ENCODE measurements at regions not wholly inside any gene's neighbourhood (a gene's known extent, or its start where the extent isn't known, plus 50 kb on each side); places are given as distances from the start of the nearest gene placed in this dataset.

GRCh38 chr1:204756811-204757210 lies 71.3 kb upstream of the LRRN2 start:
- ATAC-seq (replicated peaks in 1 of 4) = no peak
- ChIA-PET POLR2A (no interaction called here), CTCF (no interaction called here)
- no peaks in the 10 kb centered on the region for H3K9me3 ChIP-seq
- no peak overlapping the region for H3K4me3 Mint-ChIP-seq
- H3K27me3 Mint-ChIP-seq = peaks cover 12 to 14% of the 10 kb centered on the region in 2 donors
- no peak for DNase-seq
- no peaks in the 10 kb centered on the region for H3K36me3 Mint-ChIP-seq
- no peak overlapping the region for H3K27ac Mint-ChIP-seq
- H3K36me3 ChIP-seq (ENCODE audit: control insufficient read depth in 2 of 2, extremely low read depth in 1 of 2, insufficient read depth in 1 of 2, low read length in 1 of 2) = no peaks in the 10 kb centered on the region
- peaks cover 0 to 6% of the 10 kb centered on the region in 2 experiments for H3K27me3 ChIP-seq (replicated peaks in 1 of 2; ENCODE audit: control insufficient read depth in 2 of 2, extremely low read depth in 1 of 2, insufficient read depth in 2 of 2, low read length in 1 of 2)
- WGBS (ENCODE audit: insufficient coverage) = 63% methylated on average over 1 of the region's 1 CpG
- no peaks in the 10 kb centered on the region for H3K4me1 ChIP-seq (ENCODE audit: control insufficient read depth in 1 of 2, extremely low read depth in 1 of 2, insufficient read depth in 2 of 2, low read length in 2 of 2)
- no peaks in the 10 kb centered on the region for H3K9me3 Mint-ChIP-seq
- H3K4me3 ChIP-seq (ENCODE audit: control insufficient read depth in 1 of 2, extremely low read depth in 1 of 2, low read length in 1 of 2) = no peak overlapping the region
- H3K27ac ChIP-seq (ENCODE audit: low read length) = no peak overlapping the region
- no peaks in the 10 kb centered on the region for H3K4me1 Mint-ChIP-seq

- H3K27ac Mint-ChIP-seq = no peak overlapping the region
- DNase-seq (no peak), ATAC-seq (replicated peaks in 1 of 4) (no peak)
- ChIA-PET POLR2A (no interaction called here), CTCF (no interaction called here)
- no peak overlapping the region for H3K4me3 Mint-ChIP-seq
- H3K27me3 ChIP-seq (replicated peaks in 1 of 2; ENCODE audit: control insufficient read depth in 2 of 2, extremely low read depth in 1 of 2, insufficient read depth in 2 of 2, low read length in 1 of 2) = peaks cover 0 to 12% of the 10 kb centered on the region in 2 experiments
- H3K9me3 Mint-ChIP-seq = peaks cover 0 to 7% (median 0%) of the 10 kb centered on the region in 3 donors
- peaks cover 5 to 10% of the 10 kb centered on the region in 2 donors for H3K27me3 Mint-ChIP-seq
- no peaks in the 10 kb centered on the region for H3K36me3 ChIP-seq (ENCODE audit: control insufficient read depth in 2 of 2, extremely low read depth in 1 of 2, insufficient read depth in 1 of 2, low read length in 1 of 2)
- H3K27ac ChIP-seq (ENCODE audit: low read length) = no peak overlapping the region
- no peak overlapping the region for H3K4me3 ChIP-seq (ENCODE audit: control insufficient read depth in 1 of 2, extremely low read depth in 1 of 2, low read length in 1 of 2)
- H3K4me1 Mint-ChIP-seq = peaks cover 3 to 4% (median 4%) of the 10 kb centered on the region in 3 donors
- H3K9me3 ChIP-seq = no peaks in the 10 kb centered on the region
- peaks cover 0 to 3% of the 10 kb centered on the region in 2 experiments for H3K4me1 ChIP-seq (ENCODE audit: control insufficient read depth in 1 of 2, extremely low read depth in 1 of 2, insufficient read depth in 2 of 2, low read length in 2 of 2)
- WGBS (ENCODE audit: insufficient coverage) = 63% methylated on average over 1 of the region's 2 CpGs
- no peaks in the 10 kb centered on the region for H3K36me3 Mint-ChIP-seq
Observed at GRCh38 chr1:204758601-204759000, 73.1 kb upstream of the LRRN2 start.

DNA sequence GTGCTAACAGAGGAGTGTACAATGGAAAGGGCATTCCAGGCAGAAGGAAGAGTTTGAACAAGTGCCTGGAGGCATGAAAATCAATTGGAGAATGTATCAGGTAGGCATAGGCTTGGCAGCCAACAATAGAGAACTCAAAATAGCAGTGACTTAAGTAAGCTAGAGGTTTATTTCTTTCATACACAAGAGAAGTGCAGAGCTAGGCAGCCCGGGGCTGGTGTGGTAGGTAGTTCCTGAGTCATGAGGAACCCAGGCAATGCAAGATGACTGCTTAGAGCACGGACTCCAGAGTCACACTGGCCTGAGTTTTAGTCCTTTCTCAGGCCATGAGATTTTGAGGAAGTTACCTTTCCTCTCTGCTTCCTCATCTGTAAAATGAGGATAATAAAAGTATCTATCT lies 74.8 kb upstream of the LRRN2 start:
- DNase-seq (no peak), ATAC-seq (replicated peaks in 1 of 4) (no peak)
- Mint-ChIP-seq H3K36me3 (no peaks in the 10 kb centered on the region), H3K27me3 (peaks cover 0 to 7% of the 10 kb centered on the region in 2 donors), H3K4me3 (no peak overlapping the region), H3K9me3 (peaks cover 0 to 7% (median 0%) of the 10 kb centered on the region in 3 donors), H3K27ac (no peak overlapping the region), H3K4me1 (peaks cover 7 to 8% (median 7%) of the 10 kb centered on the region in 3 donors)
- no peak overlapping the region for H3K4me3 ChIP-seq (ENCODE audit: control insufficient read depth in 1 of 2, extremely low read depth in 1 of 2, low read length in 1 of 2)
- CTCF ChIA-PET = no interaction called here
- H3K4me1 ChIP-seq (ENCODE audit: control insufficient read depth in 1 of 2, extremely low read depth in 1 of 2, insufficient read depth in 2 of 2, low read length in 2 of 2) = peaks cover 2 to 10% of the 10 kb centered on the region in 2 experiments
- no peaks in the 10 kb centered on the region for H3K36me3 ChIP-seq (ENCODE audit: control insufficient read depth in 2 of 2, extremely low read depth in 1 of 2, insufficient read depth in 1 of 2, low read length in 1 of 2)
- no CpG with 5 or more reads among the region's 2 CpGs for WGBS (ENCODE audit: insufficient coverage)
- H3K27me3 ChIP-seq (replicated peaks in 1 of 2; ENCODE audit: control insufficient read depth in 2 of 2, extremely low read depth in 1 of 2, insufficient read depth in 2 of 2, low read length in 1 of 2) = peaks cover 0 to 20% of the 10 kb centered on the region in 2 experiments
- no peak overlapping the region for H3K27ac ChIP-seq (ENCODE audit: low read length)
- POLR2A ChIA-PET = no interaction called here
- no peaks in the 10 kb centered on the region for H3K9me3 ChIP-seq

DNA sequence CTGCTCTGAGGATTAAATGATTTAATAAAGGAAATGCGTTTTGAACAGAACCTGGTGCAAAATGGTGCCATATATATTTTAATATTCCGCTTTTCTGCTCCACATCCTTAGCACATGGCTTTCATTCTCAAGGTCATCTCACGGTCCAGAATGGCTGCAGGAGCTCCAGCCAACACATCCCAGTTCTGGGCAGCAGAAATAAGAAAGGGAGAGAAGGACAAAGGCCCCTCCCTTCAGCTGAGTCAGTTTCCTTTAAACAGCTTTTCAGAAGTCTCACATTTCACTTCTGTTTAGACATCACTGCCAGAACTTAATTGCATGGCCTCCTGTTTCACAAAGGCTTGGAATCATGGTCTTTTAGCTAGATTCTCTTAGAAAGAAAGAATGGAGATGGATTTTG lies 75.2 kb upstream of the LRRN2 start:
- POLR2A ChIA-PET = no interaction called here
- no peak overlapping the region for H3K4me3 ChIP-seq (ENCODE audit: control insufficient read depth in 1 of 2, extremely low read depth in 1 of 2, low read length in 1 of 2)
- Mint-ChIP-seq H3K27ac (no peak overlapping the region), H3K9me3 (peaks cover 0 to 7% (median 0%) of the 10 kb centered on the region in 3 donors), H3K4me1 (peaks cover 7 to 8% (median 7%) of the 10 kb centered on the region in 3 donors), H3K27me3 (peaks cover 0 to 11% of the 10 kb centered on the region in 2 donors), H3K4me3 (no peak overlapping the region), H3K36me3 (no peaks in the 10 kb centered on the region)
- CTCF ChIA-PET = no interaction called here
- H3K36me3 ChIP-seq (ENCODE audit: control insufficient read depth in 2 of 2, extremely low read depth in 1 of 2, insufficient read depth in 1 of 2, low read length in 1 of 2) = no peaks in the 10 kb centered on the region
- no CpG with 5 or more reads among the region's 3 CpGs for WGBS (ENCODE audit: insufficient coverage)
- no peaks in the 10 kb centered on the region for H3K9me3 ChIP-seq
- no peak overlapping the region for H3K27ac ChIP-seq (ENCODE audit: low read length)
- peaks cover 0 to 20% of the 10 kb centered on the region in 2 experiments for H3K27me3 ChIP-seq (replicated peaks in 1 of 2; ENCODE audit: control insufficient read depth in 2 of 2, extremely low read depth in 1 of 2, insufficient read depth in 2 of 2, low read length in 1 of 2)
- ATAC-seq (replicated peaks in 1 of 4) (no peak), DNase-seq (no peak)
- H3K4me1 ChIP-seq (ENCODE audit: control insufficient read depth in 1 of 2, extremely low read depth in 1 of 2, insufficient read depth in 2 of 2, low read length in 2 of 2) = peaks cover 2 to 10% of the 10 kb centered on the region in 2 experiments

- no peaks in the 10 kb centered on the region for H3K36me3 Mint-ChIP-seq
- 21% methylated on average over 12 of the region's 18 CpGs for WGBS (ENCODE audit: insufficient coverage)
- H3K36me3 ChIP-seq (ENCODE audit: control insufficient read depth in 2 of 2, extremely low read depth in 1 of 2, insufficient read depth in 1 of 2, low read length in 1 of 2) = no peaks in the 10 kb centered on the region
- ChIA-PET POLR2A (no interaction called here), CTCF (interaction anchor here (0.6 to 1.9 kb wide), 21 partner anchors 8 to 319 kb away, joined by 3 to 13 read pairs (median 3); no protein-coding TSS in a partner anchor)
- H3K27ac Mint-ChIP-seq = no peak overlapping the region
- peaks cover 7 to 28% of the 10 kb centered on the region in 2 donors for H3K27me3 Mint-ChIP-seq
- H3K27me3 ChIP-seq (replicated peaks in 1 of 2; ENCODE audit: control insufficient read depth in 2 of 2, extremely low read depth in 1 of 2, insufficient read depth in 2 of 2, low read length in 1 of 2) = peaks cover 0 to 23% of the 10 kb centered on the region in 2 experiments
- no peak overlapping the region for H3K4me3 ChIP-seq (ENCODE audit: control insufficient read depth in 1 of 2, extremely low read depth in 1 of 2, low read length in 1 of 2)
- no peak overlapping the region for H3K27ac ChIP-seq (ENCODE audit: low read length)
- H3K4me1 ChIP-seq (ENCODE audit: control insufficient read depth in 1 of 2, extremely low read depth in 1 of 2, insufficient read depth in 2 of 2, low read length in 2 of 2) = peaks cover 2 to 10% of the 10 kb centered on the region in 2 experiments
- ATAC-seq (replicated peaks in 1 of 4) = peak; percentile 88 to 95 (median 92)
- H3K4me3 Mint-ChIP-seq = peak overlapping the region; percentile 1 to 59 (median 18)
- H3K9me3 ChIP-seq = no peaks in the 10 kb centered on the region
- H3K9me3 Mint-ChIP-seq = peaks cover 0 to 7% (median 0%) of the 10 kb centered on the region in 3 donors
- DNase-seq = peak; percentile 34 to 76 (median 60)
- H3K4me1 Mint-ChIP-seq = peaks cover 7 to 8% (median 7%) of the 10 kb centered on the region in 3 donors
Observed at GRCh38 chr1:204763773-204764427, 78.4 kb upstream of the LRRN2 start.

DNA sequence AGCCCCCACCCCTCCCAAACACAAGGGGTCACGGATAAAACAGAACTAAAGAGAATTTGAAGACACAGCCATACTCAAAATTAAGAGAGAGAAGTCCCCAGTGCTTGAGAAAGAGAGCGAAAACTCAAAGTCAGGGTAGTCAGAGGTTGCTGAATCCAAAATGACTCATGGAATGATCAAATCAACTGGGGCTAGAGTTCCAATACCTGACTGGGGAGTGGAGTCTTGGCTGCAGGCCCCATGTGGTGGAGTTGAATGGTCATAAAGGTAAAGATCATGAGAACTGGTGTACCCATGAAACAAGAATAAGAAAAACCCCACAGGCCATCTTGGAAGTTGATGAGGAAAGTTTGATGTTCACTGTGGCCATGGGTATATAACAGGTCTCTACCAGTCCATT lies 84.5 kb upstream of the LRRN2 start:
- 100% methylated on average over 1 of the region's 2 CpGs for WGBS (ENCODE audit: insufficient coverage)
- Mint-ChIP-seq H3K4me1 (no peaks in the 10 kb centered on the region), H3K27me3 (peaks cover 7 to 44% of the 10 kb centered on the region in 2 donors), H3K27ac (no peak overlapping the region), H3K36me3 (no peaks in the 10 kb centered on the region), H3K4me3 (no peak overlapping the region), H3K9me3 (no peaks in the 10 kb centered on the region)
- no peak for ATAC-seq (replicated peaks in 1 of 4)
- ChIA-PET CTCF (no interaction called here), POLR2A (no interaction called here)
- Histone ChIP-seq H3K27me3 (replicated peaks in 1 of 2; ENCODE audit: control insufficient read depth in 2 of 2, extremely low read depth in 1 of 2, insufficient read depth in 2 of 2, low read length in 1 of 2) (peaks cover 0 to 10% of the 10 kb centered on the region in 2 experiments), H3K9me3 (no peaks in the 10 kb centered on the region), H3K36me3 (ENCODE audit: control insufficient read depth in 2 of 2, extremely low read depth in 1 of 2, insufficient read depth in 1 of 2, low read length in 1 of 2) (no peaks in the 10 kb centered on the region), H3K4me3 (ENCODE audit: control insufficient read depth in 1 of 2, extremely low read depth in 1 of 2, low read length in 1 of 2) (no peak overlapping the region), H3K27ac (ENCODE audit: low read length) (no peak overlapping the region), H3K4me1 (ENCODE audit: control insufficient read depth in 1 of 2, extremely low read depth in 1 of 2, insufficient read depth in 2 of 2, low read length in 2 of 2) (no peaks in the 10 kb centered on the region)
- DNase-seq = no peak
